Astrocyte of the spinal cord (primary cell): ENCODE measurements at regions not wholly inside any gene's neighbourhood (a gene's known extent, or its start where the extent isn't known, plus 50 kb on each side); places are given as distances from the start of the nearest gene placed in this dataset.

Experiments used
- DNase-seq: peaks from one replicate; pipeline ENCODE4 v3.0.0; 2011; ENCODE audit warnings: low read depth, low spot score
- H3K4me3 ChIP-seq: 2 replicates; pipeline ENCODE4 v1.5.1; 2011; ENCODE audit warnings: low read depth, mild to moderate bottlenecking, low read length, moderate library complexity
- CTCF ChIP-seq: IDR thresholded peaks from 2 replicates; pipeline ENCODE4 v1.5.1; 2012; ENCODE audit warnings: low read depth, mild to moderate bottlenecking, low read length, inconsistent platforms
- in situ Hi-C: cut with HindIII; loops from 2 replicates; pipeline ENCODE4 v1.10.0; 2017; ENCODE audit warnings: low sequenced_read_pairs

GRCh38 chr15:69988541-69989225, 109.0 kb downstream of the TLE3 start:
- H3K4me3 ChIP-seq, result no peak overlapping the region
- in situ Hi-C loops, result no loop called here
- no peak for TF ChIP-seq CTCF
- no peak for DNase-seq

DNA sequence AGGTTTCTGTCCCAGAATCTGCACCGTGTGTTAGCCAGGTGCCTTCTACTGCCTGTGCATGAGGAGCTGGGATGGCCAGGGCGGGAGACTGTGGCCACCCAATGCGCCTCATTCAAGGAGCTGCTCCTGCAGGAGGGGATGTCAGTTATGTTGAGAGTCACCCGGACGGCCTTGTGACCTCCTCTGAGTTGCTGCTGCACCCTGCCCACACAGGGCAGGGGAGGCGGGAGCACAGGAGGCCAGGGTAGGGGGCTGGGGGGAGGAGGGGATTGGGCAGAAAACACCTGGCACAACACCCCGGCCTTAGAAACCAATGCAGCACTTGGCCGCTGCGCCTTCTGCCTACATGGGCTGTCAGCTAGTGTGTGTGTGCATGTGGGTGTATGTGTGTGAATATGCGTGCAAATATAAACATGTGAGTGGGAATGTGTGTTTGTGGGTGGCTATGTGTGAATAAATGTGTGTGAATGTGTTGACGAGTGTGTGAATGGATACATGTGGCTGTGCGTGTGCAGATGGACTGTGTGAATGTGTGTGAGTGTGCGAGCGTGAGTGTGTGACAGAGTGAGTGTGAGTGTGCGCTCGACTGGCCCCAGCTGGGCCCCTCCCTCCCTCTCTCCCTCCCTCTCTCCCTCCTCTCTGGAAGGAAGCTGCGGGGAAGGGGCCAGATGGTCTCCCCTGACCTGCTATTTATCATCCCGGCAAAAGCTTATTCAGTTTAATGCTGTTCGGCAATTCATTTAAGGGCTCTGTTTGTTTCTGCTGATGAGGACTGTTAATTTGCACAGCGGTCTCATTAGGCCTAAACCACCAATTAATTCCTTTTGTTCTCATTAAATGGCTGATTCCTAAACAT, 106.9 kb downstream of the TLE3 start:
- in situ Hi-C loops, result no loop called here
- no peak for DNase-seq
- no peak overlapping the region for H3K4me3 ChIP-seq
- TF ChIP-seq CTCF, result no peak

DNA sequence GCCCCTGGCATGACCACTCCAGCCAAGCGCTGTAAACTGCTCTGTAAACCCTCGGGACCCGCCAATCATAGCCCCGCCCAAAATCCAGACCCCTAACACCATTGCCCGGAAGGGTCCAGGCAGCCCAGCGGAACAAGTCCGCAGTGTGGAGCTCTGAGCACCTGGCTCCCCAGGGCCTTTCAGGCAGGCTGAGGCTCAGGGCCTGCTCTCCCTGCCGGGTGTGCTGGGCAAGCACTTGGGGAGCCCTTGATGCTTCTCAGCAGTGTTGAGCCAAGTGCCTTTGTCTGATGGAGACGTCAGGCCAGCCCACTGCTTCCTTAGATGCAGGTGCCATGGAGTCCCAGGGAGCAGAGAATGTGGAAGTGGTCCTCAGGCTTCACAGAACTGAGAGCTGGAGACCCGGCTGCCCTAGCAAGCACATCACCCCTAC, 106.2 kb downstream of the TLE3 start:
- no peak for TF ChIP-seq CTCF
- no peak overlapping the region for H3K4me3 ChIP-seq
- DNase-seq, result no peak
- in situ Hi-C loops, result no loop called here

GRCh38 chr15:69992348-69992747, 105.4 kb downstream of the TLE3 start:
- no peak overlapping the region for H3K4me3 ChIP-seq
- in situ Hi-C loops, result no loop called here
- TF ChIP-seq CTCF, result no peak
- DNase-seq, result no peak

- in situ Hi-C loops, result no loop called here
- no peak overlapping the region for H3K4me3 ChIP-seq
- no peak for DNase-seq
- no peak for TF ChIP-seq CTCF
Observed at GRCh38 chr15:69994429-69995205, 103.1 kb downstream of the TLE3 start.

DNA sequence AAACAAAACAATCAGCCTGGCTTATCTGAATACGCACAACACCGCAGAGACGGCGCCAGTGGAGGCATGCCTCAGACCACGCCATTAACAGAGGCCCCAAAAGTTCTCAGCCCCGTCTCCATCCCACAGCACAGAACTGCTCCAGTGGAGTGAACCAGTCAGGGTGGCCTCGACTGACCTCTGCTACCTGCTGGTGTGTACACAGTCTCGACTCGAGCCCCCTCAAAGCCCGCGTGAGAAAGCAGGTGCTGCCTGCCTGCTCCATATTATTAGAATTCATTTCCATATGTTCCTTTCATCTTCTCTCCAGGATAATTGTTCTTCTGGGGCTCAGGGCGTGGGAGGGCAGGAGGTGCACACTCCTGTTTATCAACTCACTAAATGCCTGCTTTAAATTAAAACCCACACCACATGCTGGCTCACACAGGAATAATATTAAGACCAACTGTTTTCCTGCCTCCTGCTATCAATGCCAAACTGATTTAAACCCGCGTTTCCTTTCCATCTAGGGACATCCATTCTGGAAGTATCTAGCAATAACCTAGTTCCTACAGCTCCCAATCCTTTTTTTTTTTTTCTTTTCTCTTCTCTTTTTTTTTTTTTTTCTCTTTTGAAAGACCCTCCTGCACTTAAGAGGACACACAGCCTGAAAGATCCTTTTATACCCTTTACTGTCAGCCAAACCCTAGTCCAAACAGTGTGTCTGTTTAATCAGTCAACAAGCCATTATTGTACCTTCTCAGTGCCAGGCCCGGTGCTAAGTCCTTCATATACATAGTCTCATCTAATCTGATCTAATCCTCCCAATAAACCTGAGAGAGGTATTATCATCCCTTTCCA, 101.2 kb downstream of the TLE3 start:
- in situ Hi-C loops, result no loop called here
- H3K4me3 ChIP-seq, result no peak overlapping the region
- TF ChIP-seq CTCF, result no peak
- DNase-seq, result no peak
